Lower lobe of right lung (tissue), 2 donors: ENCODE measurements at regions not wholly inside any gene's neighbourhood (a gene's known extent, or its start where the extent isn't known, plus 50 kb on each side); places are given as distances from the start of the nearest gene placed in this dataset.
A peak's percentile ranks its signal among the peaks of the same experiment; 100 is the strongest.

Experiments
- ATAC-seq, 2 donors: fragments of 200-7000 bp; cut with Tn5 transposase; one replicate each; pipeline ENCODE4 v1.9.1; 2020 to 2022; ENCODE audit warnings: mild to moderate bottlenecking in 2 of 2, moderate library complexity in 2 of 2
- DNase-seq: peaks from one replicate; pipeline ENCODE4 v3.0.0-alpha.2; 2020
- H3K27ac ChIP-seq: fragments of 200-600 bp; one replicate; pipeline ENCODE4 v1.8.0; 2022
- H3K27me3 ChIP-seq: fragments of 200-600 bp; one replicate; pipeline ENCODE4 v1.8.0; 2022; ENCODE audit warnings: low read depth
- H3K36me3 ChIP-seq: fragments of 200-600 bp; one replicate; pipeline ENCODE4 v1.8.0; 2022; ENCODE audit warnings: mild to moderate bottlenecking
- H3K4me1 ChIP-seq: fragments of 200-600 bp; one replicate; pipeline ENCODE4 v1.8.0; 2022
- H3K4me3 ChIP-seq: fragments of 200-600 bp; one replicate; pipeline ENCODE4 v1.8.0; 2022; ENCODE audit warnings: mild to moderate bottlenecking
- H3K9me3 ChIP-seq: fragments of 200-600 bp; one replicate; pipeline ENCODE4 v1.8.0; 2022
- CTCF ChIP-seq: fragments of 200-600 bp; IDR thresholded peaks from one replicate; pipeline ENCODE4 v1.8.0; 2022; ENCODE audit warnings: antibody characterized with exemption, mild to moderate bottlenecking
- intact Hi-C: fragments of 100-400 bp; cut with DNase I; formaldehyde crosslinking; loops from one replicate; pipeline ENCODE4 v1.11.0; 2022
- donor health status: DM: no; HTN: yes; CAD: no; lungs with severe emphysema.

GRCh38 chr6:85995339-85996033, 352.8 kb upstream of the SYNCRIP start:
- H3K4me1 ChIP-seq = no peaks in the 10 kb centered on the region
- H3K27me3 ChIP-seq = no peaks in the 10 kb centered on the region
- ATAC-seq (no peak), DNase-seq (no peak)
- no peaks in the 10 kb centered on the region for H3K36me3 ChIP-seq
- H3K27ac ChIP-seq = no peak overlapping the region
- H3K9me3 ChIP-seq = no peaks in the 10 kb centered on the region
- H3K4me3 ChIP-seq = no peak overlapping the region
- intact Hi-C loops = no loop called here
- no peak for TF ChIP-seq CTCF

GRCh38 chr6:85986681-85987080, 344.0 kb upstream of the SYNCRIP start:
- intact Hi-C loops = no loop called here
- no peak for DNase-seq
- no peak overlapping the region for H3K27ac ChIP-seq
- H3K4me1 ChIP-seq = no peaks in the 10 kb centered on the region
- H3K9me3 ChIP-seq = peaks cover 12% of the 10 kb centered on the region
- no peak for ATAC-seq
- no peak for TF ChIP-seq CTCF
- no peaks in the 10 kb centered on the region for H3K27me3 ChIP-seq
- no peaks in the 10 kb centered on the region for H3K36me3 ChIP-seq
- no peak overlapping the region for H3K4me3 ChIP-seq

- intact Hi-C loops = no loop called here
- Histone ChIP-seq H3K4me1 (no peaks in the 10 kb centered on the region), H3K4me3 (no peak overlapping the region), H3K36me3 (no peaks in the 10 kb centered on the region), H3K9me3 (peaks cover 17% of the 10 kb centered on the region), H3K27ac (no peak overlapping the region), H3K27me3 (no peaks in the 10 kb centered on the region)
- no peak for TF ChIP-seq CTCF
- ATAC-seq (no peak), DNase-seq (no peak)
These were observed 340.5 kb upstream of the SYNCRIP start for GRCh38 chr6:85983032-85983659.

- no peaks in the 10 kb centered on the region for H3K36me3 ChIP-seq
- H3K27me3 ChIP-seq = no peaks in the 10 kb centered on the region
- ATAC-seq = peak; percentile 62 to 68
- H3K4me3 ChIP-seq = no peak overlapping the region
- no peak for DNase-seq
- peaks cover 4% of the 10 kb centered on the region for H3K9me3 ChIP-seq
- no peaks in the 10 kb centered on the region for H3K4me1 ChIP-seq
- no peak for TF ChIP-seq CTCF
- intact Hi-C loops = no loop called here
- H3K27ac ChIP-seq = no peak overlapping the region
These were observed 335.0 kb upstream of the SYNCRIP start for GRCh38 chr6:85977661-85978060.

GRCh38 chr6:85975957-85976356, 333.3 kb upstream of the SYNCRIP start:
- ATAC-seq = no peak
- no peak overlapping the region for H3K27ac ChIP-seq
- TF ChIP-seq CTCF = no peak
- intact Hi-C loops = no loop called here
- no peaks in the 10 kb centered on the region for H3K4me1 ChIP-seq
- H3K9me3 ChIP-seq = peaks cover 4% of the 10 kb centered on the region
- no peaks in the 10 kb centered on the region for H3K36me3 ChIP-seq
- no peak for DNase-seq
- no peak overlapping the region for H3K4me3 ChIP-seq
- no peaks in the 10 kb centered on the region for H3K27me3 ChIP-seq
